ENCODE measurements at regions not wholly inside any gene's neighbourhood (a gene's known extent, or its start where the extent isn't known, plus 50 kb on each side); places are given as distances from the start of the nearest gene placed in this dataset.

- TF ChIP-seq, protein P1, sequence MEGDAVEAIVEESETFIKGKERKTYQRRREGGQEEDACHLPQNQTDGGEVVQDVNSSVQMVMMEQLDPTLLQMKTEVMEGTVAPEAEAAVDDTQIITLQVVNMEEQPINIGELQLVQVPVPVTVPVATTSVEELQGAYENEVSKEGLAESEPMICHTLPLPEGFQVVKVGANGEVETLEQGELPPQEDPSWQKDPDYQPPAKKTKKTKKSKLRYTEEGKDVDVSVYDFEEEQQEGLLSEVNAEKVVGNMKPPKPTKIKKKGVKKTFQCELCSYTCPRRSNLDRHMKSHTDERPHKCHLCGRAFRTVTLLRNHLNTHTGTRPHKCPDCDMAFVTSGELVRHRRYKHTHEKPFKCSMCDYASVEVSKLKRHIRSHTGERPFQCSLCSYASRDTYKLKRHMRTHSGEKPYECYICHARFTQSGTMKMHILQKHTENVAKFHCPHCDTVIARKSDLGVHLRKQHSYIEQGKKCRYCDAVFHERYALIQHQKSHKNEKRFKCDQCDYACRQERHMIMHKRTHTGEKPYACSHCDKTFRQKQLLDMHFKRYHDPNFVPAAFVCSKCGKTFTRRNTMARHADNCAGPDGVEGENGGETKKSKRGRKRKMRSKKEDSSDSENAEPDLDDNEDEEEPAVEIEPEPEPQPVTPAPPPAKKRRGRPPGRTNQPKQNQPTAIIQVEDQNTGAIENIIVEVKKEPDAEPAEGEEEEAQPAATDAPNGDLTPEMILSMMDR (IDR thresholded peaks at IDR 0.05; ENCODE audit: unreplicated experiment in 3 of 3): no peak
- peak overlapping the region in 1 of 3 experiments; percentile 66 for H3K27ac Mint-ChIP-seq
- peaks cover 4% of the 10 kb centered on the region for H3K9me3 Mint-ChIP-seq
- H3K27me3 Mint-ChIP-seq (ENCODE audit: low read depth): no peaks in the 10 kb centered on the region
- no peak overlapping the region for H3K4me3 Mint-ChIP-seq
- peaks cover 3% of the 10 kb centered on the region for H3K36me3 Mint-ChIP-seq (ENCODE audit: low read depth)
- peaks cover 12% of the 10 kb centered on the region for H3K4me1 Mint-ChIP-seq
These were observed 568.0 kb upstream of the IGFBP3 start for GRCh38 chr7:46489106-46489505.

DNA sequence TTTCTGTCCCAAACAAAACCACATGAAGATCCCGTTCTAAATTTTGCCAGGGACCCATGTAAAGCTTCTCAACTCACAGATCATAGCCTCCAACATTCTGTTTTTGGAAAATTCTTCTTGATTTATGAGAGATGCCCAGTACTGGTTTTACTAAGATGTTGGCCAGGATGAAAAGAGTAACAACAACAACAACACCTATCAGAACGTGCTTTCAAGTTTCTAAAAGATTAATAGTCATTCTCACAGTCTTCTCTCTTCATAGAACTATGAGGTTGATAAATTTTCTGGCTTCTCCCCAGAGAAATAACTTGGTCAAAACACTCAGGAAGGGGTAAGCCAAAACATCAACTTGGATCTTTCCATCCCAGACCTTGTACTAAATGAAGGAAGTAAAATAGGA lies 567.5 kb upstream of the IGFBP3 start:
- TF ChIP-seq, protein P1 (IDR thresholded peaks at IDR 0.05; ENCODE audit: unreplicated experiment in 3 of 3): no peak
- no peaks in the 10 kb centered on the region for H3K27me3 Mint-ChIP-seq (ENCODE audit: low read depth)
- H3K36me3 Mint-ChIP-seq (ENCODE audit: low read depth): no peaks in the 10 kb centered on the region
- H3K4me3 Mint-ChIP-seq: no peak overlapping the region
- H3K9me3 Mint-ChIP-seq: peaks cover 7% of the 10 kb centered on the region
- H3K4me1 Mint-ChIP-seq: peaks cover 12% of the 10 kb centered on the region
- H3K27ac Mint-ChIP-seq: peak overlapping the region in 2 of 3 experiments; percentile 7 to 66

DNA sequence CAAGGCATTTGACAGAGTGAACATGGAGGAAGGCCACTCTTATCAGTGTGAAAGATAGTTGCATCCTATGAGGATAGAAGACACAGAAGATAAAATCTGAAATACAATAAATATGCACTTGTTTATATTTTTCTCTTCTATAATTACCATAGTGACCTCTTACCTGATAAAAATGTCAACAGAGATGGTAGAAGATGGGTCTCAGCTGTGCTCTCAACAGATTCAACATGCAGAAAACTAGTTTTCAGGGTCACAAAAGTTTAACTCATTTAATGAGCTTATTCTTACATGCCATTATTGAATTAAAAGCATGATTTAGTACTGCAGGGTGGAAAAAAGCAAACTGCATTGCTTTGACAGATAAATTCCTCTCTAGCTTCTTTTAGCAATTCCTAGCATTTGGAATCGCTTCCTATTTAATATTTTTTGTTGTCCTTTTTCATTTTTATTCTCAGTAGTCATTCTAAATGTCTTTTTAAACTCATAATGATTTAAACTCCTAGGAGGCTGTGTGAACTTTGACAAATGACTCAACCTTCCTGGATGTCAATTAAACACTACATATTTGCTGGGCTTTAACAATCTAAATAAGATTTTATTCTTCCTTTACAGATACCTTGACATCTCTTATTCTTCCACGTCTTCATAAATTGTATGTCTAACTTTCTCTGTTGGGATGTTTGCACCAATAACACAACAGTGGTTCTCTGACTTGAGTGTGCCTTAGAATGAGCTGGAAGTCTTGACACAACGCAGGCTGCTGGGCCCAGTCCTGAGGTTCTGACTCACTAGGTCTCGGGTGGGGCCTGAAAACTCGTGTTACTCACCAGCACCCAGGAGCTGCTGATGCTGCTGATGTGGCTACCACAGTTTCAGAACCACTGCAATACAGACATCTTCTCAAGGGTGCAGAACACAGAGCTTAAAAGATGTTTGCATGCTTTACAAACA lies 565.5 kb upstream of the IGFBP3 start:
- Mint-ChIP-seq H3K4me3 (no peak overlapping the region), H3K27me3 (ENCODE audit: low read depth) (no peaks in the 10 kb centered on the region), H3K36me3 (ENCODE audit: low read depth) (no peaks in the 10 kb centered on the region), H3K27ac (peak overlapping the region in 1 of 3 experiments; percentile 27), H3K4me1 (peaks cover 12% of the 10 kb centered on the region), H3K9me3 (peaks cover 7% of the 10 kb centered on the region)
- TF ChIP-seq, protein P1 (IDR thresholded peaks at IDR 0.05; ENCODE audit: unreplicated experiment in 3 of 3): no peak

- H3K36me3 Mint-ChIP-seq (ENCODE audit: low read depth): no peaks in the 10 kb centered on the region
- H3K27me3 Mint-ChIP-seq (ENCODE audit: low read depth): no peaks in the 10 kb centered on the region
- no peak overlapping the region for H3K27ac Mint-ChIP-seq
- no peak overlapping the region for H3K4me3 Mint-ChIP-seq
- H3K4me1 Mint-ChIP-seq: peaks cover 12% of the 10 kb centered on the region
- TF ChIP-seq, protein P1 (IDR thresholded peaks at IDR 0.05; ENCODE audit: unreplicated experiment in 3 of 3): no peak
- peaks cover 7% of the 10 kb centered on the region for H3K9me3 Mint-ChIP-seq
These were observed 564.5 kb upstream of the IGFBP3 start for GRCh38 chr7:46485481-46486065.

GRCh38 chr7:46484906-46485305 lies 563.8 kb upstream of the IGFBP3 start:
- no peaks in the 10 kb centered on the region for H3K27me3 Mint-ChIP-seq (ENCODE audit: low read depth)
- peaks cover 7% of the 10 kb centered on the region for H3K9me3 Mint-ChIP-seq
- no peak overlapping the region for H3K27ac Mint-ChIP-seq
- peaks cover 12% of the 10 kb centered on the region for H3K4me1 Mint-ChIP-seq
- TF ChIP-seq, protein P1 (IDR thresholded peaks at IDR 0.05; ENCODE audit: unreplicated experiment in 3 of 3): no peak
- H3K36me3 Mint-ChIP-seq (ENCODE audit: low read depth): no peaks in the 10 kb centered on the region
- no peak overlapping the region for H3K4me3 Mint-ChIP-seq

All from nephron (organoid).